ENCODE measurements at regions not wholly inside any gene's neighbourhood (a gene's known extent, or its start where the extent isn't known, plus 50 kb on each side); places are given as distances from the start of the nearest gene placed in this dataset.

DNA sequence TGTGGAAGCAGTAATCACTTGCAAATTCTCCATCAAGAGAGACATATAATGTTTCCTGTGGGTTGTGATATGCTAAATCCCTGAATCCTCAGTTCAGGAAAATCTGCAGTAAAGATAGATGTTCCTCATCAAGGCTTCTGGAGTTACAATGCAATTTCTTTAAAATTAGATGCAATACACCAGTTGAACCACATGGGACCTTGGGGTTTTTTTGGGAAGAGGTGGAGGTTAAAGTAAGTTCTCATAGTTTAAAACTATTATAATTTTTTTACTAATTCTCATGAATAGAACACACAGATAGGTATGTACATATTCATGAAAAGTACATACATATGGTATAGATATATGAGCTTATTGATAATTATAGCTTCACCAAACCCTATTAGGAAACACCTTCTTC lies 496.2 kb downstream of the SATB2 start:
- H3K4me1 ChIP-seq (ENCODE audit: control insufficient read depth in 4 of 4, insufficient read depth in 4 of 4, low read length in 3 of 4): no peaks in the 10 kb centered on the region
- H3K36me3 ChIP-seq (ENCODE audit: control insufficient read depth in 4 of 4, insufficient read depth in 3 of 4, low read depth in 1 of 4, low read length in 3 of 4): no peaks in the 10 kb centered on the region
- DNase-seq (ENCODE audit: low spot score): no peak
- TF ChIP-seq GABPA (IDR thresholded peaks at IDR 0.05 in 1 of 2, conservative IDR thresholded peaks at IDR 0.05 in 1 of 2) (no peak), FOXA2 (IDR thresholded peaks at IDR 0.05) (no peak), HNF4A (conservative IDR thresholded peaks at IDR 0.05) (no peak), YY1 (IDR thresholded peaks at IDR 0.05) (no peak), EGR1 (IDR thresholded peaks at IDR 0.05; ENCODE audit: low read depth in 2 of 2) (no peak), HNF4G (IDR thresholded peaks at IDR 0.05) (no peak), NR2F2 (IDR thresholded peaks at IDR 0.05) (no peak)
- TF ChIP-seq, protein P1, sequence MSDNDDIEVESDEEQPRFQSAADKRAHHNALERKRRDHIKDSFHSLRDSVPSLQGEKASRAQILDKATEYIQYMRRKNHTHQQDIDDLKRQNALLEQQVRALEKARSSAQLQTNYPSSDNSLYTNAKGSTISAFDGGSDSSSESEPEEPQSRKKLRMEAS (IDR thresholded peaks at IDR 0.05): no peak
- TF ChIP-seq, protein P2, sequence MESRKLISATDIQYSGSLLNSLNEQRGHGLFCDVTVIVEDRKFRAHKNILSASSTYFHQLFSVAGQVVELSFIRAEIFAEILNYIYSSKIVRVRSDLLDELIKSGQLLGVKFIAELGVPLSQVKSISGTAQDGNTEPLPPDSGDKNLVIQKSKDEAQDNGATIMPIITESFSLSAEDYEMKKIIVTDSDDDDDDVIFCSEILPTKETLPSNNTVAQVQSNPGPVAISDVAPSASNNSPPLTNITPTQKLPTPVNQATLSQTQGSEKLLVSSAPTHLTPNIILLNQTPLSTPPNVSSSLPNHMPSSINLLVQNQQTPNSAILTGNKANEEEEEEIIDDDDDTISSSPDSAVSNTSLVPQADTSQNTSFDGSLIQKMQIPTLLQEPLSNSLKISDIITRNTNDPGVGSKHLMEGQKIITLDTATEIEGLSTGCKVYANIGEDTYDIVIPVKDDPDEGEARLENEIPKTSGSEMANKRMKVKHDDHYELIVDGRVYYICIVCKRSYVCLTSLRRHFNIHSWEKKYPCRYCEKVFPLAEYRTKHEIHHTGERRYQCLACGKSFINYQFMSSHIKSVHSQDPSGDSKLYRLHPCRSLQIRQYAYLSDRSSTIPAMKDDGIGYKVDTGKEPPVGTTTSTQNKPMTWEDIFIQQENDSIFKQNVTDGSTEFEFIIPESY (IDR thresholded peaks at IDR 0.05): no peak
- TF ChIP-seq, protein P3, sequence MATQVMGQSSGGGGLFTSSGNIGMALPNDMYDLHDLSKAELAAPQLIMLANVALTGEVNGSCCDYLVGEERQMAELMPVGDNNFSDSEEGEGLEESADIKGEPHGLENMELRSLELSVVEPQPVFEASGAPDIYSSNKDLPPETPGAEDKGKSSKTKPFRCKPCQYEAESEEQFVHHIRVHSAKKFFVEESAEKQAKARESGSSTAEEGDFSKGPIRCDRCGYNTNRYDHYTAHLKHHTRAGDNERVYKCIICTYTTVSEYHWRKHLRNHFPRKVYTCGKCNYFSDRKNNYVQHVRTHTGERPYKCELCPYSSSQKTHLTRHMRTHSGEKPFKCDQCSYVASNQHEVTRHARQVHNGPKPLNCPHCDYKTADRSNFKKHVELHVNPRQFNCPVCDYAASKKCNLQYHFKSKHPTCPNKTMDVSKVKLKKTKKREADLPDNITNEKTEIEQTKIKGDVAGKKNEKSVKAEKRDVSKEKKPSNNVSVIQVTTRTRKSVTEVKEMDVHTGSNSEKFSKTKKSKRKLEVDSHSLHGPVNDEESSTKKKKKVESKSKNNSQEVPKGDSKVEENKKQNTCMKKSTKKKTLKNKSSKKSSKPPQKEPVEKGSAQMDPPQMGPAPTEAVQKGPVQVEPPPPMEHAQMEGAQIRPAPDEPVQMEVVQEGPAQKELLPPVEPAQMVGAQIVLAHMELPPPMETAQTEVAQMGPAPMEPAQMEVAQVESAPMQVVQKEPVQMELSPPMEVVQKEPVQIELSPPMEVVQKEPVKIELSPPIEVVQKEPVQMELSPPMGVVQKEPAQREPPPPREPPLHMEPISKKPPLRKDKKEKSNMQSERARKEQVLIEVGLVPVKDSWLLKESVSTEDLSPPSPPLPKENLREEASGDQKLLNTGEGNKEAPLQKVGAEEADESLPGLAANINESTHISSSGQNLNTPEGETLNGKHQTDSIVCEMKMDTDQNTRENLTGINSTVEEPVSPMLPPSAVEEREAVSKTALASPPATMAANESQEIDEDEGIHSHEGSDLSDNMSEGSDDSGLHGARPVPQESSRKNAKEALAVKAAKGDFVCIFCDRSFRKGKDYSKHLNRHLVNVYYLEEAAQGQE (IDR thresholded peaks at IDR 0.05): no peak
- TF ChIP-seq, protein P4, sequence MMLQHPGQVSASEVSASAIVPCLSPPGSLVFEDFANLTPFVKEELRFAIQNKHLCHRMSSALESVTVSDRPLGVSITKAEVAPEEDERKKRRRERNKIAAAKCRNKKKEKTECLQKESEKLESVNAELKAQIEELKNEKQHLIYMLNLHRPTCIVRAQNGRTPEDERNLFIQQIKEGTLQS (IDR thresholded peaks at IDR 0.05): no peak
- TF ChIP-seq, protein P5, sequence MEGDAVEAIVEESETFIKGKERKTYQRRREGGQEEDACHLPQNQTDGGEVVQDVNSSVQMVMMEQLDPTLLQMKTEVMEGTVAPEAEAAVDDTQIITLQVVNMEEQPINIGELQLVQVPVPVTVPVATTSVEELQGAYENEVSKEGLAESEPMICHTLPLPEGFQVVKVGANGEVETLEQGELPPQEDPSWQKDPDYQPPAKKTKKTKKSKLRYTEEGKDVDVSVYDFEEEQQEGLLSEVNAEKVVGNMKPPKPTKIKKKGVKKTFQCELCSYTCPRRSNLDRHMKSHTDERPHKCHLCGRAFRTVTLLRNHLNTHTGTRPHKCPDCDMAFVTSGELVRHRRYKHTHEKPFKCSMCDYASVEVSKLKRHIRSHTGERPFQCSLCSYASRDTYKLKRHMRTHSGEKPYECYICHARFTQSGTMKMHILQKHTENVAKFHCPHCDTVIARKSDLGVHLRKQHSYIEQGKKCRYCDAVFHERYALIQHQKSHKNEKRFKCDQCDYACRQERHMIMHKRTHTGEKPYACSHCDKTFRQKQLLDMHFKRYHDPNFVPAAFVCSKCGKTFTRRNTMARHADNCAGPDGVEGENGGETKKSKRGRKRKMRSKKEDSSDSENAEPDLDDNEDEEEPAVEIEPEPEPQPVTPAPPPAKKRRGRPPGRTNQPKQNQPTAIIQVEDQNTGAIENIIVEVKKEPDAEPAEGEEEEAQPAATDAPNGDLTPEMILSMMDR (IDR thresholded peaks at IDR 0.05; ENCODE audit: low read depth, low read length, missing input control): no peak
- H3K27me3 ChIP-seq (ENCODE audit: control insufficient read depth in 4 of 4, insufficient read depth in 4 of 4, low read length in 3 of 4): no peaks in the 10 kb centered on the region
- H3K27ac ChIP-seq (ENCODE audit: low read depth in 1 of 2, low read length in 2 of 2): no peak overlapping the region
- no peaks in the 10 kb centered on the region for H3K9me3 ChIP-seq (ENCODE audit: control insufficient read depth in 4 of 4, low read length in 3 of 4)
- H3K4me3 ChIP-seq (ENCODE audit: low read depth in 1 of 3, low read length in 3 of 3): no peak overlapping the region
- H3K9ac ChIP-seq (ENCODE audit: low read depth in 1 of 2, low read length in 2 of 2): no peak overlapping the region

DNA sequence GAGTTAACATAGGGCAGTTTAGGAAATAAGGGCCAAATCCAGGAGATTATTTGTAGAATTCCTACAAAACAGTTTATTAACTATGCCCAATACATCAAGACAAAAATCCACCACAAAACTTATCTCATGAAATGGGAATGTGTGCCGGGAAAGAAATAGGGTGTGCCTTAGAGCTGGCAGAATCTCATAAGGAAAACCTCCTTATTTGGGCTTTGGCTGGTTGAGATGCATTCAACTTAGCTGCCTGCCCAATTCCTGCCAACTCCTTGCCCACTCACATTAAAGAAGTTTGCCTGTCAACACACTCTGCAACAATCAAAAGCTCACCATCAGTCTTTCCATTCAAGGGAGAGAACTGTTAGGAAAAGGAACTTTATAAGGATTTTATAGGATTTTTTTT lies 500.6 kb downstream of the SATB2 start:
- Histone ChIP-seq H3K4me3 (ENCODE audit: low read depth in 1 of 3, low read length in 3 of 3) (no peak overlapping the region), H3K27ac (ENCODE audit: low read depth in 1 of 2, low read length in 2 of 2) (no peak overlapping the region), H3K36me3 (ENCODE audit: control insufficient read depth in 4 of 4, insufficient read depth in 3 of 4, low read depth in 1 of 4, low read length in 3 of 4) (no peaks in the 10 kb centered on the region), H3K9me3 (ENCODE audit: control insufficient read depth in 4 of 4, low read length in 3 of 4) (no peaks in the 10 kb centered on the region), H3K27me3 (ENCODE audit: control insufficient read depth in 4 of 4, insufficient read depth in 4 of 4, low read length in 3 of 4) (no peaks in the 10 kb centered on the region), H3K9ac (ENCODE audit: low read depth in 1 of 2, low read length in 2 of 2) (no peak overlapping the region), H3K4me1 (ENCODE audit: control insufficient read depth in 4 of 4, insufficient read depth in 4 of 4, low read length in 3 of 4) (no peaks in the 10 kb centered on the region)
- WGBS: 80% methylated on average over 1 of the region's 1 CpG
- DNase-seq (ENCODE audit: low spot score): no peak
- no peak for TF ChIP-seq YY1 (IDR thresholded peaks at IDR 0.05)
- no peak for TF ChIP-seq FOXA2 (IDR thresholded peaks at IDR 0.05)
- no peak for TF ChIP-seq RXRA (IDR thresholded peaks at IDR 0.05)
- TF ChIP-seq HNF4G (IDR thresholded peaks at IDR 0.05): no peak
- TF ChIP-seq, protein P4 (IDR thresholded peaks at IDR 0.05): no peak
- TF ChIP-seq NR2F2 (IDR thresholded peaks at IDR 0.05): no peak
- no peak for TF ChIP-seq JUND (IDR thresholded peaks at IDR 0.05)
- no peak for TF ChIP-seq TAF1 (conservative IDR thresholded peaks at IDR 0.05)
- TF ChIP-seq, protein P5 (IDR thresholded peaks at IDR 0.05; ENCODE audit: low read depth, low read length, missing input control): no peak
- TF ChIP-seq EGR1 (IDR thresholded peaks at IDR 0.05; ENCODE audit: low read depth in 2 of 2): no peak
- TF ChIP-seq, protein P2 (IDR thresholded peaks at IDR 0.05): no peak
- TF ChIP-seq RAD21 (IDR thresholded peaks at IDR 0.05): no peak
- TF ChIP-seq, protein P1 (IDR thresholded peaks at IDR 0.05): no peak
- TF ChIP-seq SP1 (IDR thresholded peaks at IDR 0.05): no peak
- TF ChIP-seq HNF4A (conservative IDR thresholded peaks at IDR 0.05): no peak

Data from liver (tissue), 8 donors.